DMS153 treated with DMSO at 0.1 percent for 48 hours (cell line): ENCODE measurements at regions not wholly inside any gene's neighbourhood (a gene's known extent, or its start where the extent isn't known, plus 50 kb on each side); places are given as distances from the start of the nearest gene placed in this dataset.
"Not testable (repeated sequence)": the region's sequence is repeated elsewhere in the genome, so short reads cannot be mapped to it uniquely, and the experiment has no call there.

Source experiments
- DNase-seq: peaks from one replicate; lab custom pipeline; 2025; ENCODE audit not compliant: unreplicated experiment; lab: John Stamatoyannopoulos, UW

- peak; percentile 17 for DNase-seq
Observed at GRCh38 chr4:126097155-126097799, 782.5 kb downstream of the FAT4 start.

- DNase-seq, result no peak
Observed at GRCh38 chr4:126106658-126107057, 791.9 kb downstream of the FAT4 start.

GRCh38 chr4:126109836-126110235, 795.1 kb downstream of the FAT4 start:
- no peak for DNase-seq

- no peak for DNase-seq
Observed at GRCh38 chr4:126113058-126113457, 798.3 kb downstream of the FAT4 start.

GRCh38 chr4:126123611-126124325, 809.0 kb downstream of the FAT4 start:
- no peak for DNase-seq

- no peak for DNase-seq
Observed at GRCh38 chr4:126124818-126125217, 810.1 kb downstream of the FAT4 start.

- no peak for DNase-seq
Observed at GRCh38 chr4:126130215-126130614, 815.5 kb downstream of the FAT4 start.

- DNase-seq, result no peak
Observed at GRCh38 chr4:126136922-126137781, 822.4 kb downstream of the FAT4 start.

DNA sequence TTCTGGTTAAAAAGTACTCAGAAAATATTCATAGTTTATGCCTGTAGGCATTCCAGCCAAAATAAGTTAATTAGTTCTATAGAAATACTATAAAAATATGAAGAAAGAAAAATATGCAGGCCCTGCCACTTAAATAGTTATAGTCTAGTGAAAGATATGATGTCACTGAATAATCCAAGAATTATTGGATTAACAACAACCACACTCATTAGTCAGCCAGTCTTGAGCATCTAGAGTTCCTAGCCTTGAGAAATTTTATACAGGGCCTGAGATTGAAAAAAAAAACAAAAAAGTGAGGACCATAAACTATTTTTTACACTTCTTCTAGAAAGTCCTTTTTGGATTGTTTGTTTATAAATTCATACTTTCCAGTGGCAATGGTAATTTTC, 823.0 kb downstream of the FAT4 start:
- DNase-seq, result no peak

DNA sequence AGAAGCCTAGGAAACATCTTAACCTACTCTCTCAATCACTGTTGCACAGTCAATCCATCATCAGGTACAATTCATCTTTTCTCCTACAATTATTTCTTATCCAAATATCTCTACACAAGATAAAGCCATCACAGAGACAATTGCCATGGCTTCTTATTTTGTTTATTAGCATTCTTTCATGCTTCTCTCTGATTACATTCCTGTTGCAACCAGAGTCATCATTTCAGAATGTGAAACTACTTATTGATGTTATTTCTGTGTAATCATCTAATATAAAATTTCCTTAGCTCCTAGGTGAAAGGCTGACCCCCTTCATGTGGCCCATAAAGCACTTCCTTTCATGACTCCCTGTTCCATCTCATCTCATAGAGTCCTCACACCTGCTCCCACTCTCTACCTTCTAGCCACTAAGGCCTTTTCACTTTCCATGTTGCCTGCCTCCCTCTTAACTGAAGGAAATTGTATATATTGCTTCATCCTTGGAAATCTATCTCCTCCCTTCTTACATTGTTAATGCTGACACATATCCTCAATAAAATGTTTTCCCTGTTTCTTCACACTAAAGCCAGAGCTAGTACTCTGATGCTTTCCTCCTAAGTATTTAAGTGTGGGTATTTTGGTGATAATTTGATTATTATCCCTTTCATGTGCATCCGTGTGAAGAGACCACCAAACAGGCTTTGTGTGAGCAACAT, 829.9 kb downstream of the FAT4 start:
- DNase-seq, result no peak

GRCh38 chr4:126168484-126168883, 853.7 kb downstream of the FAT4 start:
- no peak for DNase-seq

- DNase-seq, result no peak
Observed at GRCh38 chr4:126172126-126172525, 857.4 kb downstream of the FAT4 start.

- DNase-seq, result no peak
Observed at GRCh38 chr4:126174627-126175026, 859.9 kb downstream of the FAT4 start.

DNA sequence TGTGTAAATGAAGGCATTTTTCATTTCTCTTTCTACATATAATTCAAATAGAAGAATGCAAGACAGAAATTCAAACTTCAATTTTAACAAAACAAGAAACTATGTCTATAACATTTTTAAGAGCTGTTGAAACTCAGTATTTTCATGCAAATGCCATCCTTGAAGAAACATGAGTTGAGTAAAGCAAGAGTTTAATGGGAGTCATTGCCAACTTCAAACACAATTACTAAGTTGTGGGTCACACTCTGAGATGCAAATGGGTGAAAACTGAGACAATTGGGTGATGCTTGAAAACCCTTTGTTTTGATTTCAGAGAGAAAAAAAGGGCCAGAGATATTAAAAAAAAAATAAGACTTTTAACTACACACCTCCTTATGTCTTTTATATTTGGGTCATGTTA, 865.9 kb downstream of the FAT4 start:
- no peak for DNase-seq

- no peak for DNase-seq
Observed at GRCh38 chr4:126182336-126182735, 867.6 kb downstream of the FAT4 start.

DNA sequence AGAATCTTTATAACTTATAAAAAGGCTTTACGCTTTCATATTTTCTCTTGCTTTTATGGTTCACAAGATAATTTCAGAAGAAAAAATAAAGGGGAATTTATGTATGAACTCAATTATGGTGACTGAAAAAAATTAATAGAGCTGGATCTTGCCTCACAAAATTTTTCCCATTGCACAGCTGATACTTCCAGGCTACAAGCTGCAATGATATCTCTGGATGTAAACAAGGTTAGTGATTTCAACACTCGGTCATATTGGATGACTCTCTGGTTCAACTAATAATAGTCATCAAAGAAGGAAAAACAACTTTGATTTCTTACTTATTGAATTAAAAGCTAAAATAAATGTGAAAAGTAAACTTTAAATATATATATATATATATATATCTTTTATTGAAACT, 868.0 kb downstream of the FAT4 start:
- no peak for DNase-seq

GRCh38 chr4:126183206-126183605, 868.5 kb downstream of the FAT4 start:
- DNase-seq, result no peak

DNA sequence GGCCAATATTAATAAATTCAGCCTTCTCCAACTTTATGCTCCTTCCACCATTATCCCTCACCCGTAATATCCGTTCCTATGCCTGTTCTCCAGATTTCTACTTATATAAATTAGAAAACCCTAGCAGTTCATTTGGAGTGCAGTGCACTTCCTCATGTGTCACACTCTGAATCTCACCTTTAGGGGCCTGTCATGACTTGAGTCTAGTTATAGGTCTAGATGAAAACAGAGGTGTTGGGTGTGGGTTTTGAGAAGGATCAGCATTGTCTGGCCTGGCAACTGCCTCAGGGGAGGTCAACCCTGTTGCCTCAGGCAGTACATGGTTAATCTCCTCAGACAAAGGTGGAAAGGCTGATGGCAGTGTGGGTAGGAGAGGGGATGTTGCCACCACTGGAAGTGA, 876.8 kb downstream of the FAT4 start:
- no peak for DNase-seq

DNA sequence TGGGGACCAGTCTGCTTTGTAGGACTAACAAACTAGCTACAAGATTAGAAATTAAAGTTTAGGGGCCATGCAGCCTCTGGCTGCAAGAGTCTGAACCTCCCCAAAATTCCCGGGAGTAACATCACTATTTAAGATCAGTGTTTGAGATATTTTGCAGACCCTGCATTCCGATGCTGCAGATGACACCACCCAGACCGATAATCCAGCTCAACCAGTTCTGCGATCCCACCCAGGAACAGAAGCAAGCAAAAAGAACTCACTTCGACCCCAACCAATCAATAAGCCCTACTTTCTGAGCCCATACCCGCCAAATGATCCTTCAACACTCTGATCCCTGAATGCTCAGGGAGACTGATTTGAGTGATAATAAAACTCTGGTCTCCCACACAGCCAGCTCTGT, 877.8 kb downstream of the FAT4 start:
- DNase-seq, result no peak

- DNase-seq, result not testable (repeated sequence)
Observed at GRCh38 chr4:126201251-126202138, 886.7 kb downstream of the FAT4 start.
